GM18870 (cell line): ENCODE measurements at regions not wholly inside any gene's neighbourhood (a gene's known extent, or its start where the extent isn't known, plus 50 kb on each side); places are given as distances from the start of the nearest gene placed in this dataset.
"Not testable (repeated sequence)": the region's sequence is repeated elsewhere in the genome, so short reads cannot be mapped to it uniquely, and the experiment has no call there.

Source experiments
- ATAC-seq: cut with Tn5 transposase; IDR thresholded peaks from one replicate; pipeline ENCODE4 v1.9.1; 2021; ENCODE audit warnings: moderate library complexity; ENCODE audit not compliant: unreplicated experiment

DNA sequence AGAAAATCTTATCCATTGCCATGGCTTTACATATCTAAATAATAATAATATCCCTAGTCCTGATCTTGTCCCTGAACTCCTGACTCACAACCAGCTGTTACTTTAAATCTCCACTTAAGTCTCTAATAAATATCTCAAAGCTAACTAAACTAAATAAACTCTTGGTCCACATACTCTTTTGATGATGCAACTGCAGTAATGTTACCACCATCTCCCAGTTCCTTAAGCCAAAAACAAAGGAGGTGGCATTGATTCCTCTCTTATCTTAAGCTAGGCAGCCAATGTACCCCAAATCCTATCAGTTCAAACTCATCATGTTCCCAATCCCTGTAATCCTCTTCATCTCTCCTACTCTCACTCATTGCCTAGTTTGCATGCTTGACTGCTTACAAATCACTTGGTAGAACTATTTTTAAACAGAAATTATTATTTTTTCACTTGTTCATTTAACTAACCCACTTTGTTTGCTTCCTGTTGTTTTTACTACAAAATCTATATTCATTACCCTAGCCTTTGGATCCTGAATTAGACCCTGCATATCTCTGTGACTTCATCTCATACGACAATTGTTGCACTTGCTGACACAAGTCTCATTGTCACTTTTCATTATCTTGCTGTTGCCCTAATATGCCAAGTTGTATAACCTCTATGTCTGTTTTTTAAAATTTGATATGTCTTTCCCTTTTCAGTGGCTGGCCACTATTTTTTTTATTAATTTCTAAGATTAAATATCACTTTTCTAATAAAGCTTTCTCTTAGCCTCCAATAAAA is 462.2 kb downstream of the ZPLD1 start:
- no peak for ATAC-seq

GRCh38 chr3:102904629-102905028 is 469.8 kb downstream of the ZPLD1 start:
- no peak for ATAC-seq

DNA sequence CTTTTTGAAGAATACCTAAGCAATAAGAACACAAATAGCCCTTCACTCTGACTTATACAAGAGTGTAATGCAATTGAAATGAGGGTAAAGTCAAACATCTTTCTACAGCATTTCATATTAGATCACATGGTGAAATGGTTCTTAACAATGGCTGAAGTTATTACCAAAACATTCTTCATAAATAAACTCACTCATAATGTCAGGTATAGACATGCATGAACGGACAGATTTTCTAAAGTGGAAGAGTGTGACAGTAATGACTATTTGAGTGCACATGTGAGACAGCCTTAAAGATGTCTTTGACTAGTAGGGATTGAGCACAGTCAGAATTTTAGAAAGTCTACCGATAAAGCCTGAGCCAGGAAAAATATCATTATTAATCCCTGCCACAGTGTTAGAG is 471.0 kb downstream of the ZPLD1 start:
- no peak for ATAC-seq

DNA sequence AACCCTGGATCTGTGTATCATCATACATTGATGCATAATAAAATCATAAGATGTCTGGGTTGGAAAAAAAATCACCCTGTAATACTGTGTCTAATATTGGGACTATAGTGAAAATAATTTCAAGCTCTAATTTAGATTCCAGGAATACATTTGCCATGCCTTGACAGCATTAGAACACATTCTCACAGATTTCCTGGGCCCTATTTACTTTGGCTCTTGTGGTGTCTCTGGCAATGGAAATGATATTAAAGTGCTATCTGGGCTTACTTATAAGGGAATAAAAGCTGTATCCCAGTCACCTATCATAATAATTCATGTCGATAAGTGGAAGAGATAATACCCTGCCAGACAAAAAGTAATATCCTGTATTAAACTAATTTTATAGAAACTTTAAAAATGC is 472.0 kb downstream of the ZPLD1 start:
- ATAC-seq, result no peak

GRCh38 chr3:102909904-102910303 is 475.1 kb downstream of the ZPLD1 start:
- ATAC-seq, result no peak

- no peak for ATAC-seq
Observed at GRCh38 chr3:102916532-102916931, 481.7 kb downstream of the ZPLD1 start.

DNA sequence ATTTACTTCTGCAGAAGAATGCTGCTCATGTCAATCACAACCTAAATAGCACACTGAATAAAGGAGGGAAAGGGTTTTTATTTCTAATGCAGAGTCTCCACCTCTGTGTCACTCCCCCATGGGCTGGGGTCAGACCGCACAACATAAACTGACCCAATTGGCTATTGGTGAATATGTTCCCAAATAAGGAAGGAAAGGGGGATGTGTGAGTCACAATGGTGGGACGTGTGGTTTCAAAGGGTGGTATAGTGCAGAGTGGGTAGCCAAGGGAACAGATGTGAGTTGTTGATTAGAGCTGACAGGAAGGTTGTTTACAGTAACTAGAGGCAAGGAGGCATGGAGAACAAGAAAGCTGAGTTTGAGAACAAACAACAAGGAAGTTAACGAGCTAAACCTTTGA is 491.8 kb downstream of the ZPLD1 start:
- ATAC-seq, result no peak

GRCh38 chr3:102933377-102933776 is 498.6 kb downstream of the ZPLD1 start:
- peak; percentile 68 for ATAC-seq

GRCh38 chr3:102936511-102937045 is 501.8 kb downstream of the ZPLD1 start:
- no peak for ATAC-seq

GRCh38 chr3:102941786-102942185 is 507.0 kb downstream of the ZPLD1 start:
- ATAC-seq, result no peak

- ATAC-seq, result not testable (repeated sequence)
Observed at GRCh38 chr3:102946445-102946844, 511.6 kb downstream of the ZPLD1 start.

DNA sequence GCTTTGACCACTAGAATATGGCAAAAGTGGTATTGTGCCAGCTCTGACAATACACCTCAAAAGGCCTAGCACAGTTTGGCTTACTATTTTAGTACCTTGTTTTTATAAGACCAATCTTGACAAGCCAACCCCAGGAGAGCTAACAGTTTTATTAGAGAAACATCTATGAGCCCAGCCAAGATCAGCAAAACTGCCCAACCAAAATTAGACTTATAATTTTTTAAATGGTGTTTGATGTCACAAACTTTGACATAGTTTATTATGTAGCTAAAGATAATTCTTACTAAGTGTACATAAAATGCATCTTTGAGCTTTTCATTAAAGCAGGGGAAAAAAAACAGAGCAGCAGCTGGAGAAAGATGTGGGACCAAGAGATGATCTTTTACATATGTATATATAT is 537.5 kb downstream of the ZPLD1 start:
- no peak for ATAC-seq

DNA sequence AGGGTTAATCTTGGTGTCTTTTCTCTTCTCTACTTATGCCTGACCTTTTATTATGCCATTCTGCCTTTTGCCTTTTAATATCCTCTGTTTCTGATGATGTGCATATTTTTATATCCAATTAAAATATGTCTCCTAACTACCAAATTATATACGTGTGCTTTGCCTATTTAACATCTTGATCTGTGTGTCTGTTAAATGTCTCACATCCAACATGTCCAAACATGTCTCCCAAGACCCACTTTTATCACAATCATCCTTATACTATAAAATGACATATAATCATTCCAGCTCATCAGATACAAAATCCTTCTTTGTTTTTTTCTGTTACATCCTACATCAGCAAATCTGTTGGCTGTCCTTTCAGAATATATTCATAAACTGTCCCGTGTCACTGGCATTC is 539.5 kb downstream of the ZPLD1 start:
- no peak for ATAC-seq

DNA sequence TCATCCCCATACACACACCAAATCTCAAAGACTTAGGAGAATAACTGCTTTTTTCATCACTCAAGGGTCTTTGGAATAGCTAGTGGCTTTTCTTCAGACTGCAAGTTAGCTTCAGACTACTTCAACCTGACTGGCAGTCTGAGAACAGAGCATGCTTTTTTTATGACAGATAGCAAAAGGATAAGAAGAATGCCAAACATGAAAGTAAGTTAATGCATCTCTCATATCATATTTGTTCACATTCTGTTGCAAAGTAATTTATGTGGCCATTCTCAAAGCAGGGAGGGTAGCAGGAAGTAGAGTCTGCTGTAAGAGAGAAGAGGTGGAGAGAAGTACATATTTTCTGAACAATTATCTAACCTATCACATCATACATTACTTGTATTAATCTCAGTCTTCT is 544.4 kb downstream of the ZPLD1 start:
- no peak for ATAC-seq

- ATAC-seq, result no peak
Observed at GRCh38 chr3:102979682-102980354, 545.0 kb downstream of the ZPLD1 start.

- ATAC-seq, result no peak
Observed at GRCh38 chr3:102980355-102980696, 545.5 kb downstream of the ZPLD1 start.

- ATAC-seq, result no peak
Observed at GRCh38 chr3:103002425-103003176, 567.8 kb downstream of the ZPLD1 start.

DNA sequence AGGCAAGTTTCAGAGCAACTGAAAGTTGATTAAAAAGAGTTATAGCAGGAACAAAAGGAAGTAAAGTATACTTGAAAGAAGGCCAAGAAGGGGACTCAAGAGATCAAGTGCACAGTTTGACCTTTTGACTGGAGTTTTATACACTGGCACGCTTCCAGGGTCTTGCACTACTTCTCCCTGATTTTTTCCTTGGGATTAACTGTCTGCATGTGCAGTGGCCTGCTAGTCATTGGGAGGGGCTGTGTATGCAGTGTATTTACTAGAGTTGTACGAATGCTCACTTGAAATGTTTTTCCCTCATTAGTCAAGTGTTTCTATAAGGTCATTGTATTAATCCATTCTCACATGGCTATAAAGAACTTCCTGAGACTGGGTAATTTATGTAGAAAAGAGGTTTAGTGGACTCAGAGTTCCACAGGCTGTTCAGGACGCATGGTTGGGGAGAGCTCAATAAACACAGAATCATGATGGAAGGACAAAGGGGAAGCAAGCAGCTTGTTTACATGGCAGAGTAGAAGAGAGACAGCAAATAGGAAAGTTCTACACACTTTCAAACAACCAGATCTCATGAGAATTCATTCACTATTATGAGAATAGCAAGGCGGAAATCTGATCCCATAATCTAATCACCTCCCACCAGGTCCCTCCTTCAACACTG is 571.8 kb downstream of the ZPLD1 start:
- ATAC-seq, result no peak

GRCh38 chr3:103009609-103010008 is 574.8 kb downstream of the ZPLD1 start:
- no peak for ATAC-seq

GRCh38 chr3:103025880-103026279 is 591.1 kb downstream of the ZPLD1 start:
- ATAC-seq, result no peak

DNA sequence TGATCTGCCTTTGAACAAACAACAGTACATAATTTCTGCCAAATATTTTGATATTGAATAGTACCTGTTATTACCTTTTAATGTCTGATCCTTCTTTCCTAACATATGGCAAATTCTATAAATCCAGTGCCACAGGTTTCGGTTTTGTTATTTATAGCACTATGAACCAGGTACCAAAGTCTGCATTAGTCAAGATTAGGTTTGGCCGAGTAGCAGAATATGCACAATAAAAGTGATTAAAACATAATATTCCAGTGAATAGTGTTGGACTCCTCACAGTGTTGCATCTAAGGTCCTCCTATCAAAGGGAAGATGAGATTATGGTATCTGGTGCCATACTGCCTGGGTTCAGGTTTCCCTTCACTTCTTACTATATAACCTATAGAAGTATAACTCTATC is 599.0 kb downstream of the ZPLD1 start:
- ATAC-seq, result no peak
